Natural killer cell (primary cell): ENCODE measurements at regions not wholly inside any gene's neighbourhood (a gene's known extent, or its start where the extent isn't known, plus 50 kb on each side); places are given as distances from the start of the nearest gene placed in this dataset.

Experiments used
- ATAC-seq, 3 donors: fragments of 150-1000 bp in 2 of 3; fragments of 200-7000 bp in 1 of 3; cut with Tn5 transposase; 1 replicate in 1 of 3; 2 replicates in 2 of 3; pipeline ENCODE4 v1.10.0; 2021; ENCODE audit warnings: mild to moderate bottlenecking in 2 of 3, moderate library complexity in 2 of 3
- DNase-seq, 2 donors: peaks; one replicate each; pipeline versions ENCODE4 v3.0.0 to v3.0.0-alpha.2; 2013 to 2021; ENCODE audit warnings: mixed read lengths in 1 of 2
- H3K27ac ChIP-seq: one replicate; pipeline ENCODE4 v1.5.1; 2013; ENCODE audit warnings: mild to moderate bottlenecking, low read length
- H3K27me3 ChIP-seq: one replicate; pipeline ENCODE4 v1.6.1; 2013; ENCODE audit warnings: low read length; ENCODE audit not compliant: control insufficient read depth, insufficient read depth
- H3K36me3 ChIP-seq: one replicate; pipeline ENCODE4 v1.6.1; 2013; ENCODE audit warnings: low read length; ENCODE audit not compliant: control insufficient read depth, insufficient read depth
- H3K4me1 ChIP-seq: one replicate; pipeline ENCODE4 v1.6.1; 2013; ENCODE audit warnings: low read length; ENCODE audit not compliant: control insufficient read depth, insufficient read depth
- H3K4me3 ChIP-seq: one replicate; pipeline ENCODE4 v1.5.1; 2013; ENCODE audit warnings: low read length
- H3K9me3 ChIP-seq: one replicate; pipeline ENCODE4 v1.6.1; 2013; ENCODE audit warnings: low read length; ENCODE audit not compliant: control insufficient read depth, insufficient read depth
- H3K27ac Mint-ChIP-seq, 2 donors: one replicate each; pipeline ENCODE4 v1.8.0; 2022; ENCODE audit warnings: mild to moderate bottlenecking in 2 of 2, mixed read lengths in 2 of 2, moderate library complexity in 1 of 2
- H3K27me3 Mint-ChIP-seq, 2 donors: one replicate each; pipeline ENCODE4 v1.8.0; 2022; ENCODE audit warnings: low read depth in 2 of 2, mixed read lengths in 2 of 2
- H3K36me3 Mint-ChIP-seq: one replicate; pipeline ENCODE4 v1.8.0; 2022; ENCODE audit warnings: mixed read lengths
- H3K4me1 Mint-ChIP-seq, 2 donors: one replicate each; pipeline ENCODE4 v1.8.0; 2022; ENCODE audit warnings: mixed read lengths in 2 of 2
- H3K4me3 Mint-ChIP-seq: one replicate; pipeline ENCODE4 v1.8.0; 2022; ENCODE audit warnings: mild to moderate bottlenecking, moderate library complexity, mixed read lengths
- H3K9me3 Mint-ChIP-seq, 2 donors: one replicate each; pipeline ENCODE4 v1.8.0; 2022; ENCODE audit warnings: mixed read lengths in 2 of 2
- CTCF ChIP-seq: fragments of 200-600 bp; IDR thresholded peaks from one replicate; pipeline ENCODE4 v1.8.0; 2022; ENCODE audit warnings: antibody characterized with exemption
- WGBS: methylation state at CpG from one replicate; pipeline ENCODE4 v1.1.7; 2013; ENCODE audit warnings: missing lambda C conversion rate; ENCODE audit not compliant: insufficient coverage; 5-methylcytosine and 5-hydroxymethylcytosine counted together
- intact Hi-C: fragments of 100-400 bp; cut with micrococcal nuclease; formaldehyde crosslinking; loops from one replicate; pipeline ENCODE4 v1.14.2; 2022

GRCh38 chr10:33074443-33074842 lies 116.4 kb upstream of the ITGB1 start:
- ATAC-seq: no peak
- WGBS: 87% methylated on average over 3 of the region's 3 CpGs
- no peak overlapping the region for H3K27ac Mint-ChIP-seq
- no peak for TF ChIP-seq CTCF
- H3K36me3 Mint-ChIP-seq: no peaks in the 10 kb centered on the region
- H3K36me3 ChIP-seq: no peaks in the 10 kb centered on the region
- intact Hi-C loops: no loop called here
- no peaks in the 10 kb centered on the region for H3K9me3 Mint-ChIP-seq
- no peak overlapping the region for H3K4me3 ChIP-seq
- H3K27me3 ChIP-seq: no peaks in the 10 kb centered on the region
- peaks cover 2 to 8% of the 10 kb centered on the region in 2 donors for H3K4me1 Mint-ChIP-seq
- DNase-seq: no peak
- no peak overlapping the region for H3K4me3 Mint-ChIP-seq
- no peaks in the 10 kb centered on the region for H3K4me1 ChIP-seq
- H3K27me3 Mint-ChIP-seq: peaks cover 0 to 2% of the 10 kb centered on the region in 2 donors
- peaks cover 4% of the 10 kb centered on the region for H3K9me3 ChIP-seq
- H3K27ac ChIP-seq: no peak overlapping the region

- Mint-ChIP-seq H3K27ac (no peak overlapping the region), H3K36me3 (no peaks in the 10 kb centered on the region), H3K4me1 (peaks cover 8 to 11% of the 10 kb centered on the region in 2 donors), H3K9me3 (no peaks in the 10 kb centered on the region), H3K27me3 (peaks cover 0 to 2% of the 10 kb centered on the region in 2 donors), H3K4me3 (no peak overlapping the region)
- Histone ChIP-seq H3K36me3 (no peaks in the 10 kb centered on the region), H3K4me1 (no peaks in the 10 kb centered on the region), H3K9me3 (peaks cover 4% of the 10 kb centered on the region), H3K27ac (no peak overlapping the region), H3K4me3 (no peak overlapping the region), H3K27me3 (no peaks in the 10 kb centered on the region)
- DNase-seq: peak in 1 of 2 donors; percentile 15
- TF ChIP-seq CTCF: no peak
- intact Hi-C loops: no loop called here
- WGBS: 88% methylated on average over 10 of the region's 10 CpGs
- no peak for ATAC-seq
Measured at GRCh38 chr10:33073641-33074415, 115.8 kb upstream of the ITGB1 start.

GRCh38 chr10:33071857-33072256 lies 113.8 kb upstream of the ITGB1 start:
- WGBS: 100% methylated on average over 1 of the region's 2 CpGs
- peaks cover 8 to 11% of the 10 kb centered on the region in 2 donors for H3K4me1 Mint-ChIP-seq
- no peaks in the 10 kb centered on the region for H3K27me3 ChIP-seq
- H3K36me3 ChIP-seq: no peaks in the 10 kb centered on the region
- no peak overlapping the region for H3K4me3 Mint-ChIP-seq
- H3K9me3 ChIP-seq: no peaks in the 10 kb centered on the region
- intact Hi-C loops: no loop called here
- H3K4me3 ChIP-seq: no peak overlapping the region
- TF ChIP-seq CTCF: no peak
- DNase-seq: no peak
- peaks cover 0 to 2% of the 10 kb centered on the region in 2 donors for H3K27me3 Mint-ChIP-seq
- ATAC-seq: no peak
- no peaks in the 10 kb centered on the region for H3K9me3 Mint-ChIP-seq
- no peaks in the 10 kb centered on the region for H3K4me1 ChIP-seq
- no peaks in the 10 kb centered on the region for H3K36me3 Mint-ChIP-seq
- H3K27ac ChIP-seq: no peak overlapping the region
- H3K27ac Mint-ChIP-seq: no peak overlapping the region

GRCh38 chr10:33070101-33070500 lies 112.1 kb upstream of the ITGB1 start:
- Mint-ChIP-seq H3K27ac (no peak overlapping the region), H3K27me3 (peaks cover 0 to 2% of the 10 kb centered on the region in 2 donors), H3K4me1 (peaks cover 14 to 15% of the 10 kb centered on the region in 2 donors), H3K36me3 (no peaks in the 10 kb centered on the region), H3K9me3 (no peaks in the 10 kb centered on the region), H3K4me3 (no peak overlapping the region)
- Histone ChIP-seq H3K9me3 (no peaks in the 10 kb centered on the region), H3K36me3 (no peaks in the 10 kb centered on the region), H3K27me3 (no peaks in the 10 kb centered on the region), H3K4me1 (peaks cover 5% of the 10 kb centered on the region), H3K4me3 (no peak overlapping the region), H3K27ac (no peak overlapping the region)
- ATAC-seq: no peak
- no peak for DNase-seq
- TF ChIP-seq CTCF: no peak
- 86% methylated on average over 6 of the region's 6 CpGs for WGBS
- intact Hi-C loops: no loop called here
